PFSK-1 (cell line): ENCODE measurements at regions not wholly inside any gene's neighbourhood (a gene's known extent, or its start where the extent isn't known, plus 50 kb on each side); places are given as distances from the start of the nearest gene placed in this dataset.

ENCODE experiments used
- FOXP2 ChIP-seq: optimal IDR thresholded peaks from 2 replicates; pipeline ENCODE3; 2011; ENCODE audit warnings: borderline replicate concordance, control low read depth, inconsistent platforms; ENCODE audit not compliant: insufficient read depth; ENCODE audit errors: extremely low read length, extremely low read depth
- POLR2AphosphoS5 ChIP-seq: IDR thresholded peaks from 2 replicates; pipeline ENCODE4 v1.6.1; 2012; ENCODE audit warnings: low read depth, mild to moderate bottlenecking, control low read depth, low read length, moderate library complexity
- REST ChIP-seq, 2 experiments: IDR thresholded peaks; 2 replicates each; pipeline versions ENCODE4 v1.6.1 to v1.8.0; 2011 to 2012; ENCODE audit warnings: low read depth in 2 of 2, low read length in 2 of 2, control low read depth in 1 of 2, inconsistent platforms in 1 of 2, mild to moderate bottlenecking in 1 of 2, moderate library complexity in 1 of 2; ENCODE audit not compliant: insufficient read depth in 1 of 2
- SIN3A ChIP-seq: IDR thresholded peaks from 2 replicates; pipeline ENCODE4 v1.6.1; 2012; ENCODE audit warnings: mild to moderate bottlenecking, low read length, moderate library complexity, borderline replicate concordance; ENCODE audit not compliant: insufficient read depth
- TAF1 ChIP-seq: IDR thresholded peaks from 2 replicates; pipeline ENCODE4 v1.6.1; 2012; ENCODE audit warnings: low read length, control low read depth, borderline replicate concordance; ENCODE audit not compliant: insufficient read depth

- no peak for TF ChIP-seq SIN3A
- TF ChIP-seq TAF1, result no peak
- TF ChIP-seq POLR2AphosphoS5, result peak; percentile 29; the same call in 1 of the 2 replicates
- peak; percentile 71 for TF ChIP-seq FOXP2
- TF ChIP-seq REST (IDR thresholded peaks at IDR 0.05; ENCODE audit: insufficient read depth in 1 of 2, low read depth in 2 of 2, low read length in 2 of 2), result no peak
These were observed 265.2 kb upstream of the RASA1 start for GRCh38 chr5:87002485-87002884.

GRCh38 chr5:87004101-87004500, 263.6 kb upstream of the RASA1 start:
- no peak for TF ChIP-seq FOXP2
- no peak for TF ChIP-seq TAF1
- TF ChIP-seq REST (IDR thresholded peaks at IDR 0.05; ENCODE audit: insufficient read depth in 1 of 2, low read depth in 2 of 2, low read length in 2 of 2), result no peak
- TF ChIP-seq POLR2AphosphoS5, result no peak

- no peak for TF ChIP-seq TAF1
- TF ChIP-seq POLR2AphosphoS5, result no peak
- TF ChIP-seq SIN3A, result no peak
- TF ChIP-seq REST (IDR thresholded peaks at IDR 0.05; ENCODE audit: insufficient read depth in 1 of 2, low read depth in 2 of 2, low read length in 2 of 2), result no peak
- no peak for TF ChIP-seq FOXP2
These were observed 259.9 kb upstream of the RASA1 start for GRCh38 chr5:87007737-87008136.

GRCh38 chr5:87008751-87009560, 258.7 kb upstream of the RASA1 start:
- TF ChIP-seq POLR2AphosphoS5 (no peak), TAF1 (no peak), REST (IDR thresholded peaks at IDR 0.05; ENCODE audit: insufficient read depth in 1 of 2, low read depth in 2 of 2, low read length in 2 of 2) (no peak)
